Endothelial cell of umbilical vein (primary cell): ENCODE measurements at regions not wholly inside any gene's neighbourhood (a gene's known extent, or its start where the extent isn't known, plus 50 kb on each side); places are given as distances from the start of the nearest gene placed in this dataset.

Source experiments
- BruUV-seq: library from RNA; stranded (reverse); fragments of 400-500 nt; replicated peaks from 2 replicates; lab custom pipeline; 2021; lab: Mats Ljungman, UMichigan
- CTCF ChIA-PET: fragments of 300-600, 350-600 bp; sonication (Branson Sonifier 250); formaldehyde crosslinking; loops from one replicate; lab custom pipeline; 2021; ENCODE audit warnings: antibody characterized with exemption, inconsistent platforms; lab: Charles Lee
- POLR2A ChIA-PET: fragments of 300-600, 350-600 bp; sonication (Branson Sonifier 250); formaldehyde crosslinking; loops from one replicate; lab custom pipeline; 2021; ENCODE audit warnings: antibody characterized with exemption, inconsistent platforms; lab: Charles Lee
- DNase-seq: peaks from one replicate; pipeline ENCODE4 v3.0.0-alpha.2; 2011; ENCODE audit warnings: low read depth, low spot score
- FAIRE-seq: peaks from 2 replicates; lab custom pipeline; 2011; peaks lifted over from hg19 to GRCh38; lab: Jason Lieb, UNC
- H2AFZ ChIP-seq: 2 replicates; pipeline ENCODE4 v1.6.0; 2012; ENCODE audit warnings: low read depth, low read length, control low read depth, inconsistent platforms
- H3K27ac ChIP-seq: 2 replicates; pipeline ENCODE4 v1.5.1; 2011; ENCODE audit warnings: low read depth, mild to moderate bottlenecking, control low read depth, low read length, moderate library complexity; ENCODE audit not compliant: insufficient read depth
- H3K27me3 ChIP-seq, 2 experiments: 2 replicates each; pipeline versions ENCODE4 v1.6.0 to v1.6.1; 2011; ENCODE audit warnings: low read length in 2 of 2, mixed read lengths in 1 of 2; ENCODE audit not compliant: control insufficient read depth in 2 of 2, insufficient read depth in 2 of 2
- H3K36me3 ChIP-seq, 2 experiments: 2 replicates in 1 of 2; 3 replicates in 1 of 2; pipeline ENCODE4 v1.5.1; 2011; ENCODE audit warnings: low read length in 2 of 2, mild to moderate bottlenecking in 1 of 2, moderate library complexity in 1 of 2; ENCODE audit not compliant: control insufficient read depth in 2 of 2, insufficient read depth in 2 of 2; ENCODE audit errors: extremely low read depth in 1 of 2
- H3K4me1 ChIP-seq: 3 replicates; pipeline ENCODE4 v1.5.1; 2011; ENCODE audit warnings: mild to moderate bottlenecking, low read length; ENCODE audit not compliant: control insufficient read depth, insufficient read depth; ENCODE audit errors: extremely low read depth
- H3K4me2 ChIP-seq: 2 replicates; pipeline ENCODE4 v1.6.1; 2011; ENCODE audit warnings: low read length, control low read depth, mixed read lengths; ENCODE audit not compliant: insufficient read depth
- H3K4me3 ChIP-seq, 3 experiments: fragments of 200-600 bp in 1 of 3; sonication (generic), shearing (Covaris generic) in 1 of 3; replicated peaks in 1 of 3; 2 replicates each; pipeline ENCODE4 v1.5.1; 2011 to 2016; ENCODE audit warnings: control low read depth in 3 of 3, low read length in 3 of 3, mild to moderate bottlenecking in 2 of 3, inconsistent platforms in 1 of 3, low read depth in 1 of 3, moderate library complexity in 1 of 3; ENCODE audit not compliant: insufficient read depth in 1 of 3
- H3K79me2 ChIP-seq: 2 replicates; pipeline ENCODE4 v1.6.0; 2012; ENCODE audit warnings: low read length, inconsistent platforms; ENCODE audit not compliant: control insufficient read depth, insufficient read depth
- H3K9ac ChIP-seq: replicated peaks from 2 replicates; pipeline ENCODE3; 2011; ENCODE audit warnings: low read length, control low read depth; ENCODE audit not compliant: insufficient read depth; ENCODE audit errors: extremely low read depth
- H3K9me1 ChIP-seq: replicated peaks from 3 replicates; pipeline ENCODE4 v1.6.0; 2011; ENCODE audit warnings: mild to moderate bottlenecking, low read length; ENCODE audit not compliant: control insufficient read depth, insufficient read depth; ENCODE audit errors: extremely low read depth
- H3K9me3 ChIP-seq: replicated peaks from 2 replicates; pipeline ENCODE4 v1.5.1; 2012; ENCODE audit warnings: low read length, inconsistent platforms; ENCODE audit not compliant: control insufficient read depth, insufficient read depth
- H4K20me1 ChIP-seq: replicated peaks from 2 replicates; pipeline ENCODE3; 2011; ENCODE audit warnings: mild to moderate bottlenecking, low read length; ENCODE audit not compliant: control insufficient read depth, insufficient read depth; ENCODE audit errors: extremely low read depth
- EZH2 ChIP-seq: IDR thresholded peaks from 2 replicates; pipeline ENCODE4 v1.6.1; 2012; ENCODE audit warnings: borderline replicate concordance, low read depth, mild to moderate bottlenecking, moderate library complexity, low read length, inconsistent platforms; ENCODE audit not compliant: severe bottlenecking
- FOS ChIP-seq: IDR thresholded peaks from 2 replicates; pipeline ENCODE4 v1.6.1; 2011; ENCODE audit warnings: mild to moderate bottlenecking, low read length, moderate library complexity, borderline replicate concordance; ENCODE audit not compliant: insufficient read depth
- GATA2 ChIP-seq: IDR thresholded peaks from 2 replicates; pipeline ENCODE4 v1.7.0; 2011; ENCODE audit warnings: low read depth, mild to moderate bottlenecking, moderate library complexity, mixed read lengths, low read length; ENCODE audit not compliant: insufficient read length, insufficient read depth
- JUN ChIP-seq: IDR thresholded peaks from 2 replicates; pipeline ENCODE4 v1.6.1; 2011; ENCODE audit warnings: borderline replicate concordance, low read depth; ENCODE audit not compliant: insufficient read length, insufficient read depth
- MYC ChIP-seq: IDR thresholded peaks from one replicate; pipeline ENCODE4 v1.6.1; 2011; ENCODE audit warnings: mild to moderate bottlenecking, low read depth, low read length
- POLR2A ChIP-seq: IDR thresholded peaks from 2 replicates; pipeline ENCODE4 v1.6.1; 2012; ENCODE audit warnings: low read depth, mild to moderate bottlenecking, control low read depth, low read length
- POLR2AphosphoS5 ChIP-seq: IDR thresholded peaks from 2 replicates; pipeline ENCODE4 v1.6.1; 2012; ENCODE audit warnings: low read depth, mild to moderate bottlenecking, control low read depth, low read length, moderate library complexity; ENCODE audit not compliant: insufficient read depth
- dilution Hi-C: fragments of 300-500 bp; cut with MboI; formaldehyde crosslinking; loops from one replicate; pipeline ENCODE4 v1.15.0; 2019; ENCODE audit warnings: low sequenced_read_pairs; ENCODE audit not compliant: extremely low pct_ligation_motif_present
- intact Hi-C: fragments of 100-400 bp; cut with micrococcal nuclease; formaldehyde crosslinking; loops from one replicate; pipeline ENCODE4 v1.10.0; 2022
- TF ChIP-seq, protein P1 (sequence below), 2 donors: IDR thresholded peaks; 1 replicate in 1 of 2; 2 replicates in 1 of 2; pipeline ENCODE4 v1.5.1; 2011; ENCODE audit warnings: low read length in 2 of 2, mild to moderate bottlenecking in 2 of 2, moderate library complexity in 2 of 2, control low read depth in 1 of 2, inconsistent platforms in 1 of 2, low read depth in 1 of 2; ENCODE audit not compliant: insufficient read depth in 1 of 2; ENCODE audit errors: extremely low read depth in 1 of 2
- TF ChIP-seq, protein P2 (sequence below): IDR thresholded peaks from 2 replicates; pipeline ENCODE4 v1.6.1; 2011; ENCODE audit not compliant: insufficient read depth, insufficient read length

DNA sequence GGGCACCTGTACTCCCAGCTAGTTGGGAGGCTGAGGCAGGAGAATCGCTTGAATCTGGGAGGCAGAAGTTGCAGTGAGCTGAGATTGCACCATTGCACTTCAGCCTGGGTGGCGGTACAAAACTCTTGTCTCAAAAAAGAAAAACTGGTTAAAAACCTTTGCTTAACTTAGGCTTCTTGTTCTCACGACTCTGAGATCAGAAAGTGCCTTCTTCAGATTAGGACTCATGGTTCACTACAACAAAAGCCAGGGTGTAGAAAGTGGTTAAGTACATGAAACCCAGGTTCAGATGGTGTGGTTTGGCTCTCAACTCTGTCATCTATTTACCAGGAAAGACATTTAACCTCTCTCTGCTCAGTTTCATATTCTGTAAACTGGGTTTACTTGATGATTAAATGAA is 168.4 kb downstream of the TUSC7 start:
- no peak overlapping the region for H2AFZ ChIP-seq
- intact Hi-C loops (no loop called here), dilution Hi-C loops (no loop called here)
- ChIA-PET CTCF (no interaction called here), POLR2A (no interaction called here)
- no peaks in the 10 kb centered on the region for H3K36me3 ChIP-seq
- no peak for DNase-seq
- no peak overlapping the region for H3K4me3 ChIP-seq
- H3K9me3 ChIP-seq, result no peaks in the 10 kb centered on the region
- H3K9ac ChIP-seq, result no peak overlapping the region
- no peak overlapping the region for H3K4me2 ChIP-seq
- H3K9me1 ChIP-seq, result no peaks in the 10 kb centered on the region
- H3K27me3 ChIP-seq, result peaks cover 0 to 1% of the 10 kb centered on the region in 2 experiments
- TF ChIP-seq POLR2A, result no peak
- TF ChIP-seq, protein P1, sequence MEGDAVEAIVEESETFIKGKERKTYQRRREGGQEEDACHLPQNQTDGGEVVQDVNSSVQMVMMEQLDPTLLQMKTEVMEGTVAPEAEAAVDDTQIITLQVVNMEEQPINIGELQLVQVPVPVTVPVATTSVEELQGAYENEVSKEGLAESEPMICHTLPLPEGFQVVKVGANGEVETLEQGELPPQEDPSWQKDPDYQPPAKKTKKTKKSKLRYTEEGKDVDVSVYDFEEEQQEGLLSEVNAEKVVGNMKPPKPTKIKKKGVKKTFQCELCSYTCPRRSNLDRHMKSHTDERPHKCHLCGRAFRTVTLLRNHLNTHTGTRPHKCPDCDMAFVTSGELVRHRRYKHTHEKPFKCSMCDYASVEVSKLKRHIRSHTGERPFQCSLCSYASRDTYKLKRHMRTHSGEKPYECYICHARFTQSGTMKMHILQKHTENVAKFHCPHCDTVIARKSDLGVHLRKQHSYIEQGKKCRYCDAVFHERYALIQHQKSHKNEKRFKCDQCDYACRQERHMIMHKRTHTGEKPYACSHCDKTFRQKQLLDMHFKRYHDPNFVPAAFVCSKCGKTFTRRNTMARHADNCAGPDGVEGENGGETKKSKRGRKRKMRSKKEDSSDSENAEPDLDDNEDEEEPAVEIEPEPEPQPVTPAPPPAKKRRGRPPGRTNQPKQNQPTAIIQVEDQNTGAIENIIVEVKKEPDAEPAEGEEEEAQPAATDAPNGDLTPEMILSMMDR (IDR thresholded peaks at IDR 0.05; ENCODE audit: extremely low read depth in 1 of 2, insufficient read depth in 1 of 2, low read depth in 1 of 2, low read length in 2 of 2), result no peak
- no peak for TF ChIP-seq FOS
- TF ChIP-seq, protein P2, sequence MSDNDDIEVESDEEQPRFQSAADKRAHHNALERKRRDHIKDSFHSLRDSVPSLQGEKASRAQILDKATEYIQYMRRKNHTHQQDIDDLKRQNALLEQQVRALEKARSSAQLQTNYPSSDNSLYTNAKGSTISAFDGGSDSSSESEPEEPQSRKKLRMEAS, result no peak
- no peak for TF ChIP-seq EZH2
- TF ChIP-seq POLR2AphosphoS5, result no peak
- no peak for TF ChIP-seq JUN
- TF ChIP-seq MYC, result no peak
- no peak for TF ChIP-seq GATA2
- no peaks in the 10 kb centered on the region for H3K79me2 ChIP-seq
- H3K27ac ChIP-seq, result no peak overlapping the region
- H4K20me1 ChIP-seq, result no peaks in the 10 kb centered on the region
- no peaks in the 10 kb centered on the region for H3K4me1 ChIP-seq
- FAIRE-seq, result no peak
- BruUV-seq, result no TSS peak
